ENCODE measurements at regions not wholly inside any gene's neighbourhood (a gene's known extent, or its start where the extent isn't known, plus 50 kb on each side); places are given as distances from the start of the nearest gene placed in this dataset.

- H3K27me3 Mint-ChIP-seq = no peaks in the 10 kb centered on the region
- H3K27ac Mint-ChIP-seq = no peak overlapping the region
- H3K36me3 Mint-ChIP-seq = no peaks in the 10 kb centered on the region
- H3K4me3 Mint-ChIP-seq = no peak overlapping the region
- no peaks in the 10 kb centered on the region for H3K4me1 Mint-ChIP-seq
- no peak for DNase-seq (ENCODE audit: low spot score in 2 of 2)
- no peak for ATAC-seq (ENCODE audit: low read depth)
- peaks cover 13% of the 10 kb centered on the region for H3K9me3 Mint-ChIP-seq
Observed at GRCh38 chr7:68438016-68438415, 1160.3 kb upstream of the AUTS2 start.

DNA sequence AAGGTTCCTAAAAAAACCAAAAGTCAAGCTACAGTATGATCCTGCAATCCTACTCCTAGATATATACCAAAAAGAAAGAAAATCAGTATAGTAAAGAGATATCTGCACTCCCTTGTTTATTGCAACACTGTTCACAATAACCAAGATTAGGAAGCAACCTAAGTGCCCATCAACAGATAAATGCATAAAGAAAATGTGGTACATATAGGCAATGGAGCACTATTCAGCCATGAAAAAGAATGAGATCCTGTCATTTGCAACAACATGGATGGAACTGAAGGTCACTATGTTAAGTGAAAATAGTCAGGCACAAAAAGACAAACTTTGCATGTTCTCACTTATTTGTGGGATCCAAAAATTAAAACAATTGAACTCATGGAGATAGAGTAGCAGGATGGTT lies 1159.5 kb upstream of the AUTS2 start:
- Mint-ChIP-seq H3K27me3 (no peaks in the 10 kb centered on the region), H3K36me3 (no peaks in the 10 kb centered on the region), H3K27ac (no peak overlapping the region), H3K4me3 (no peak overlapping the region), H3K4me1 (no peaks in the 10 kb centered on the region), H3K9me3 (peaks cover 13% of the 10 kb centered on the region)
- DNase-seq (ENCODE audit: low spot score in 2 of 2) = no peak
- no peak for ATAC-seq (ENCODE audit: low read depth)

- H3K9me3 Mint-ChIP-seq = peaks cover 15% of the 10 kb centered on the region
- H3K27me3 Mint-ChIP-seq = no peaks in the 10 kb centered on the region
- no peak overlapping the region for H3K4me3 Mint-ChIP-seq
- ATAC-seq (ENCODE audit: low read depth) = no peak
- no peaks in the 10 kb centered on the region for H3K36me3 Mint-ChIP-seq
- no peaks in the 10 kb centered on the region for H3K4me1 Mint-ChIP-seq
- no peak for DNase-seq (ENCODE audit: low spot score in 2 of 2)
- H3K27ac Mint-ChIP-seq = no peak overlapping the region
Observed at GRCh38 chr7:68439897-68440296, 1158.4 kb upstream of the AUTS2 start.

- Mint-ChIP-seq H3K4me3 (no peak overlapping the region), H3K27ac (no peak overlapping the region), H3K4me1 (no peaks in the 10 kb centered on the region), H3K36me3 (no peaks in the 10 kb centered on the region), H3K9me3 (peaks cover 19% of the 10 kb centered on the region), H3K27me3 (no peaks in the 10 kb centered on the region)
- ATAC-seq (ENCODE audit: low read depth) (no peak), DNase-seq (ENCODE audit: low spot score in 2 of 2) (no peak)
Observed at GRCh38 chr7:68440866-68441265, 1157.4 kb upstream of the AUTS2 start.

- no peak for DNase-seq (ENCODE audit: low spot score in 2 of 2)
- no peaks in the 10 kb centered on the region for H3K27me3 Mint-ChIP-seq
- ATAC-seq (ENCODE audit: low read depth) = no peak
- H3K4me3 Mint-ChIP-seq = no peak overlapping the region
- no peak overlapping the region for H3K27ac Mint-ChIP-seq
- H3K9me3 Mint-ChIP-seq = peaks cover 18% of the 10 kb centered on the region
- no peaks in the 10 kb centered on the region for H3K36me3 Mint-ChIP-seq
- H3K4me1 Mint-ChIP-seq = no peaks in the 10 kb centered on the region
Observed at GRCh38 chr7:68441645-68442044, 1156.6 kb upstream of the AUTS2 start.

GRCh38 chr7:68442931-68443631 lies 1155.2 kb upstream of the AUTS2 start:
- no peak overlapping the region for H3K27ac Mint-ChIP-seq
- H3K36me3 Mint-ChIP-seq = no peaks in the 10 kb centered on the region
- no peaks in the 10 kb centered on the region for H3K27me3 Mint-ChIP-seq
- DNase-seq (ENCODE audit: low spot score in 2 of 2) (no peak), ATAC-seq (ENCODE audit: low read depth) (no peak)
- no peak overlapping the region for H3K4me3 Mint-ChIP-seq
- H3K9me3 Mint-ChIP-seq = peaks cover 11% of the 10 kb centered on the region
- H3K4me1 Mint-ChIP-seq = no peaks in the 10 kb centered on the region

GRCh38 chr7:68444042-68444441 lies 1154.2 kb upstream of the AUTS2 start:
- peaks cover 15% of the 10 kb centered on the region for H3K9me3 Mint-ChIP-seq
- no peak overlapping the region for H3K27ac Mint-ChIP-seq
- H3K4me3 Mint-ChIP-seq = no peak overlapping the region
- no peaks in the 10 kb centered on the region for H3K36me3 Mint-ChIP-seq
- DNase-seq (ENCODE audit: low spot score in 2 of 2) (no peak), ATAC-seq (ENCODE audit: low read depth) (no peak)
- H3K4me1 Mint-ChIP-seq = no peaks in the 10 kb centered on the region
- H3K27me3 Mint-ChIP-seq = no peaks in the 10 kb centered on the region

DNA sequence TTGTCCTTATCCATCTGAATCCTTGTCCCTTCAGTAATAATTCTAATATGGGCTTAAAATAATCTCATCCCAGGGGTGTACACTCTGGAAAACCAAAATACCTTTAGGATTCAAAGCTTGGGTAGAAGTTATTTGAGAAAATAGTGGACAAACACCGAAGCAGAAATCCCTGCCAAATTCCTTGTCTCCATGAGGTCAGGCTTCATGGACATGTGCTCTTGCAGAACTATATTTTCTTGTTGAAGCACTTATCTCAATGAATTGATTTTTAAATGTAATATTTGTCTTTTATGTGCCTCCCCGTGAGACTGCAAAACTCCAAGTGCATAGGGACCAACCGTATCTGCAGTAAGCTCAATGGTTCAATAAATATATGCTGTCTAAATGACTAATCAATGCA lies 1153.3 kb upstream of the AUTS2 start:
- Mint-ChIP-seq H3K4me1 (no peaks in the 10 kb centered on the region), H3K4me3 (no peak overlapping the region), H3K9me3 (peaks cover 19% of the 10 kb centered on the region), H3K27me3 (no peaks in the 10 kb centered on the region), H3K27ac (no peak overlapping the region), H3K36me3 (no peaks in the 10 kb centered on the region)
- no peak for ATAC-seq (ENCODE audit: low read depth)
- DNase-seq (ENCODE audit: low spot score in 2 of 2) = no peak

- H3K4me1 Mint-ChIP-seq = no peaks in the 10 kb centered on the region
- no peaks in the 10 kb centered on the region for H3K36me3 Mint-ChIP-seq
- H3K9me3 Mint-ChIP-seq = peaks cover 19% of the 10 kb centered on the region
- DNase-seq (ENCODE audit: low spot score in 2 of 2) (no peak), ATAC-seq (ENCODE audit: low read depth) (no peak)
- no peaks in the 10 kb centered on the region for H3K27me3 Mint-ChIP-seq
- no peak overlapping the region for H3K4me3 Mint-ChIP-seq
- H3K27ac Mint-ChIP-seq = no peak overlapping the region
Observed at GRCh38 chr7:68446183-68446582, 1152.1 kb upstream of the AUTS2 start.

DNA sequence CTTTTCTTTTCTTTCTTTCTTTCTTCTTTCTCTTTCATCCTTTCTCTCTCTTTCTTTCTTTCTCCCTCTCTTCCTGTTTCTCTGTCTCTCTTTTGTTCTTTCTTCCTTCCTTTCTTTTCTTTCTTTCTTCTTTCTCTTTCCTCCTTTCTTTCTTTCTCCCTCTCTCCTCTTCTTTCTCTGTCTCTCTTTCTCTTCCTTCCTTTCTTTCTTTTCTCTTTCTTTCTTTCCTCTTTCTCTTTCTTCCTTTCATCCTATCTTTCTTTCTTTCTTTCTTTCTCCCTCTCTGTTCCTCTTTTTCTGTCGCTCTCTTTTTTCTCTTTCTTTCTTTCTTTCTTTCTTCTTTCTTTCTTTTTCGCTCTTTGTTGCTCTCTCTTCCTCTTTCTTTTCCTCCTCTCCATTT lies 1149.2 kb upstream of the AUTS2 start:
- Mint-ChIP-seq H3K27ac (no peak overlapping the region), H3K4me3 (no peak overlapping the region), H3K27me3 (no peaks in the 10 kb centered on the region), H3K9me3 (peaks cover 17% of the 10 kb centered on the region), H3K36me3 (no peaks in the 10 kb centered on the region), H3K4me1 (no peaks in the 10 kb centered on the region)
- no peak for ATAC-seq (ENCODE audit: low read depth)
- no peak for DNase-seq (ENCODE audit: low spot score in 2 of 2)

DNA sequence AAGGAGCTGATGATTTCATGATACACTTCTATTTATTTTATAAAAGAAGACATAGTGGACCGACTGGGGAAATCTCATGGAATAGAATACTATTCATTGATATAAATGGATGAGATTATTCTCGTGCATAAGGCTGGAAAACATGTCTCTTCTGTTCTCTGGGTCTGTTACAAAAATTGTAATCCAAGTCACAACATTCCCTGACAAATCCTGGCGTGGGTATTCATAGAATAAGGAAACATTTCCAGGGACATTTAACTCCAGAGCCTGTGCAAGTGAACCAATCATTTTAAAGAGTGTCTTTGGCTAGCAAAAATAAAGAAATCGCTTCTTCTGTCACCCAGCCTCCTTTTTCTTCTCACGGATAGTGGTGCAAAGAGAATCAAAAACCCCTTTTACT lies 1148.5 kb upstream of the AUTS2 start:
- Mint-ChIP-seq H3K27me3 (no peaks in the 10 kb centered on the region), H3K4me1 (no peaks in the 10 kb centered on the region), H3K36me3 (no peaks in the 10 kb centered on the region), H3K9me3 (peaks cover 15% of the 10 kb centered on the region), H3K27ac (no peak overlapping the region), H3K4me3 (no peak overlapping the region)
- no peak for ATAC-seq (ENCODE audit: low read depth)
- DNase-seq (ENCODE audit: low spot score in 2 of 2) = no peak

DNA sequence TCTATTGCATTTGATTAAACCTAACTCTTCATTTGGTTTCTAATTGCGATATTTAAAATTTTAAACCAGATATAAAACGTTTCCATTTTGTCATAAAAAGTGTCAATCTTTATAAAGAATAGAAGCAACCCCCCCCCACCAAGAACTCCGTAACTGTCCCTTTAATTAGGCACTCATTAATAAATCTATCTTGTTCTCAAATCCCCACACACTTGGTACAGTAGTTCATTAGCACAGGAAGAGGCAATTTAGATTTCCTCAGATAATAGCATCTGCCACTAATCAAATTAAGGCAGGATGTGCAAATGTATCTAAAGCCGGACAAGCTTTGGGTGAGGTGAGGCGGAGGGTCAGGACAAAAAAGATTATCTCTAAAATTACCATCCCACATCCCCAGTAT lies 1143.3 kb upstream of the AUTS2 start:
- H3K27me3 Mint-ChIP-seq = no peaks in the 10 kb centered on the region
- no peak for ATAC-seq (ENCODE audit: low read depth)

GRCh38 chr7:68456469-68456868 lies 1141.8 kb upstream of the AUTS2 start:
- Mint-ChIP-seq H3K27ac (no peak overlapping the region), H3K4me1 (no peaks in the 10 kb centered on the region), H3K9me3 (peaks cover 16% of the 10 kb centered on the region), H3K27me3 (no peaks in the 10 kb centered on the region), H3K4me3 (no peak overlapping the region), H3K36me3 (no peaks in the 10 kb centered on the region)
- ATAC-seq (ENCODE audit: low read depth) = no peak
- DNase-seq (ENCODE audit: low spot score in 2 of 2) = no peak

More for the DNA sequence above, 1143.3 kb upstream of the AUTS2 start:
- H3K36me3 Mint-ChIP-seq = no peaks in the 10 kb centered on the region
- peaks cover 16% of the 10 kb centered on the region for H3K9me3 Mint-ChIP-seq
- H3K27ac Mint-ChIP-seq = no peak overlapping the region
- no peak for DNase-seq (ENCODE audit: low spot score in 2 of 2)
- H3K4me3 Mint-ChIP-seq = no peak overlapping the region
- H3K4me1 Mint-ChIP-seq = no peaks in the 10 kb centered on the region

DNA sequence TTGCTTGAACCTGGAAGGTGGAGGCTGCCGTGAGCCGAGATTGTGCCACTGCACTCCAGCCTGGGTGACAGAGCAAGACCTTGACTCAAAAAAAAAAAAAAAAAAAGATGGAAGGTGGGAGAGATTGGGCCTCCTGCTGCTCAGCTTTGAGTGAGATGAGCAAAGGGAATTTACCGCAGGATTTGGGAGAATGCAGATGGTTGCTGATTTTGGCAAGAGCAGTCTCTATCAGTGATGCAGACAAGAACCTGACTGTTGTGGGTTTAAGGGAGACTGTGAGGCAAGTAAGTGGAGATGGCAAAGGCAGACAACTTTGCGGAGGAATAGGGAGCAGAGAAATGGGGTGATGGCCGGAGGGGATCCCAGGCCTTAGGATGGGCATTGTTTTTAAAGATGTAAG lies 1140.8 kb upstream of the AUTS2 start:
- DNase-seq (ENCODE audit: low spot score in 2 of 2) = no peak
- Mint-ChIP-seq H3K27ac (no peak overlapping the region), H3K4me1 (no peaks in the 10 kb centered on the region), H3K27me3 (no peaks in the 10 kb centered on the region), H3K4me3 (no peak overlapping the region), H3K36me3 (no peaks in the 10 kb centered on the region), H3K9me3 (peaks cover 16% of the 10 kb centered on the region)
- ATAC-seq (ENCODE audit: low read depth) = no peak

Data from memory B cell (primary cell).